Suprapubic skin (tissue), 4 donors: ENCODE measurements at regions not wholly inside any gene's neighbourhood (a gene's known extent, or its start where the extent isn't known, plus 50 kb on each side); places are given as distances from the start of the nearest gene placed in this dataset.

Experiments
- DNase-seq, 2 donors: peaks; one replicate each; pipeline ENCODE4 v3.0.0-alpha.2; 2019; ENCODE audit warnings: low spot score in 2 of 2
- H3K27ac ChIP-seq: fragments of 200-600 bp; sonication (generic); one replicate; pipeline ENCODE4 v1.5.1; 2019
- H3K27me3 ChIP-seq: fragments of 200-600 bp; sonication (generic); one replicate; pipeline ENCODE4 v1.5.1; 2019
- H3K36me3 ChIP-seq: fragments of 200-600 bp; sonication (generic); one replicate; pipeline ENCODE4 v1.5.1; 2019
- H3K4me1 ChIP-seq: fragments of 200-600 bp; sonication (generic); one replicate; pipeline ENCODE4 v1.5.1; 2019
- H3K4me3 ChIP-seq: fragments of 200-600 bp; sonication (generic); one replicate; pipeline ENCODE4 v1.5.1; 2019; ENCODE audit warnings: mild to moderate bottlenecking
- H3K9me3 ChIP-seq: fragments of 200-600 bp; sonication (generic); one replicate; pipeline ENCODE4 v1.5.1; 2019
- CTCF ChIP-seq, 2 donors: fragments of 200-600 bp in 1 of 2; fragments of 450-650 bp in 1 of 2; sonication (generic) in 1 of 2; IDR thresholded peaks; one replicate each; pipeline ENCODE4 v1.5.1; 2016 to 2019; ENCODE audit warnings: antibody characterized with exemption in 2 of 2, mild to moderate bottlenecking in 1 of 2, moderate library complexity in 1 of 2
- EP300 ChIP-seq: sonication (generic); formaldehyde crosslinking; IDR thresholded peaks from one replicate; pipeline ENCODE4 v1.6.1; 2017; ENCODE audit warnings: antibody characterized with exemption
- POLR2A ChIP-seq, 2 donors: fragments of 450-650 bp; IDR thresholded peaks; one replicate each; pipeline ENCODE4 v1.6.1; 2017; ENCODE audit warnings: antibody characterized with exemption in 2 of 2, mild to moderate bottlenecking in 2 of 2, moderate library complexity in 2 of 2
- POLR2AphosphoS5 ChIP-seq, 3 donors: sonication (generic); formaldehyde crosslinking; IDR thresholded peaks; one replicate each; pipeline ENCODE4 v1.6.1; 2017; ENCODE audit warnings: antibody characterized with exemption in 3 of 3
- WGBS: methylation state at CpG from one replicate; pipeline ENCODE4 v1.1.5; 2018; 5-methylcytosine and 5-hydroxymethylcytosine counted together

GRCh38 chr14:96150214-96150613 lies 54.4 kb upstream of the BDKRB2 start:
- whole genome bisulfite sequencing = 87% methylated on average over 3 of the region's 3 CpGs

GRCh38 chr14:96151242-96151641 lies 53.4 kb upstream of the BDKRB2 start:
- TF ChIP-seq POLR2AphosphoS5 (IDR thresholded peaks at IDR 0.05) = no peak
- TF ChIP-seq EP300 = no peak
- no peak for TF ChIP-seq POLR2A (IDR thresholded peaks at IDR 0.05)
- TF ChIP-seq CTCF (IDR thresholded peaks at IDR 0.05) = no peak
- no peak overlapping the region for H3K27ac ChIP-seq
- 85% methylated on average over 10 of the region's 13 CpGs for WGBS
- no peaks in the 10 kb centered on the region for H3K36me3 ChIP-seq
- peak; percentile 11 to 34 for DNase-seq
- no peaks in the 10 kb centered on the region for H3K27me3 ChIP-seq
- H3K9me3 ChIP-seq = no peaks in the 10 kb centered on the region
- H3K4me1 ChIP-seq = no peaks in the 10 kb centered on the region
- H3K4me3 ChIP-seq = no peak overlapping the region

More at GRCh38 chr14:96150214-96150613, 54.4 kb upstream of the BDKRB2 start:
- H3K27me3 ChIP-seq = no peaks in the 10 kb centered on the region
- TF ChIP-seq EP300 = no peak
- no peak for TF ChIP-seq POLR2A (IDR thresholded peaks at IDR 0.05)
- no peaks in the 10 kb centered on the region for H3K9me3 ChIP-seq
- no peaks in the 10 kb centered on the region for H3K36me3 ChIP-seq
- H3K4me1 ChIP-seq = peaks cover 8% of the 10 kb centered on the region
- DNase-seq = no peak
- no peak overlapping the region for H3K4me3 ChIP-seq
- no peak overlapping the region for H3K27ac ChIP-seq

GRCh38 chr14:96153003-96153402 lies 51.6 kb upstream of the BDKRB2 start:
- WGBS = 90% methylated on average over 3 of the region's 3 CpGs
- no peaks in the 10 kb centered on the region for H3K27me3 ChIP-seq
- no peaks in the 10 kb centered on the region for H3K36me3 ChIP-seq
- TF ChIP-seq EP300 (no peak), POLR2A (IDR thresholded peaks at IDR 0.05) (no peak)
- no peak for DNase-seq
- no peaks in the 10 kb centered on the region for H3K4me1 ChIP-seq
- no peaks in the 10 kb centered on the region for H3K9me3 ChIP-seq
- no peak overlapping the region for H3K4me3 ChIP-seq
- H3K27ac ChIP-seq = no peak overlapping the region
